Heart right ventricle (tissue), 16 donors: ENCODE measurements at regions not wholly inside any gene's neighbourhood (a gene's known extent, or its start where the extent isn't known, plus 50 kb on each side); places are given as distances from the start of the nearest gene placed in this dataset.

Experiments
- ATAC-seq, 8 donors: fragments of 200-7000 bp; cut with Tn5 transposase; one replicate each; pipeline ENCODE4 v1.9.1; 2020; ENCODE audit warnings: mild to moderate bottlenecking in 8 of 8, moderate library complexity in 8 of 8, moderate number of reproducible peaks in 1 of 8
- DNase-seq, 2 donors: peaks; one replicate each; pipeline ENCODE4 v3.0.0-alpha.2; 2020
- H3K27ac ChIP-seq, 10 donors: fragments of 200-600 bp; sonication (generic) in 2 of 10; one replicate each; pipeline versions ENCODE4 v1.5.0 to v1.8.0; 2020 to 2022; ENCODE audit warnings: mild to moderate bottlenecking in 3 of 10
- H3K27me3 ChIP-seq, 7 donors: fragments of 200-600 bp; one replicate each; pipeline ENCODE4 v1.8.0; 2021 to 2022; ENCODE audit warnings: mild to moderate bottlenecking in 2 of 7
- H3K36me3 ChIP-seq, 9 donors: fragments of 200-600 bp; sonication (generic) in 1 of 9; one replicate each; pipeline versions ENCODE4 v1.5.0 to v1.8.0; 2020 to 2022; ENCODE audit warnings: mild to moderate bottlenecking in 2 of 9
- H3K4me1 ChIP-seq, 9 donors: fragments of 200-600 bp; sonication (generic) in 1 of 9; one replicate each; pipeline versions ENCODE4 v1.5.0 to v1.8.0; 2020 to 2022; ENCODE audit warnings: mild to moderate bottlenecking in 4 of 9
- H3K4me3 ChIP-seq, 10 donors: fragments of 200-600 bp; sonication (generic) in 2 of 10; one replicate each; pipeline versions ENCODE4 v1.5.0 to v1.8.0; 2020 to 2022; ENCODE audit warnings: mild to moderate bottlenecking in 7 of 10, moderate library complexity in 2 of 10
- H3K9me3 ChIP-seq, 11 donors: fragments of 200-600 bp in 10 of 11; sonication (generic) in 2 of 11; one replicate each; pipeline versions ENCODE4 v1.5.0 to v1.8.0; 2013 to 2022; ENCODE audit warnings: mild to moderate bottlenecking in 2 of 11, control low read depth in 1 of 11, moderate library complexity in 1 of 11
- WGBS, 2 donors: extraction: QIAGEN DNeasy Blood & Tissue Kit; methylation state at CpG; one replicate each; pipeline ENCODE4 v1.1.7; 2013; ENCODE audit warnings: inconsistent platforms in 1 of 2; 5-methylcytosine and 5-hydroxymethylcytosine counted together
- intact Hi-C, 10 donors: fragments of 100-400 bp; cut with DNase I; formaldehyde crosslinking; loops; one replicate each; pipeline versions ENCODE4 v1.11.1 to v1.14.2; 2022
- TF ChIP-seq, protein P1 (sequence below), 9 donors: fragments of 200-600 bp; sonication (generic) in 2 of 9; IDR thresholded peaks; one replicate each; pipeline versions ENCODE4 v1.5.0 to v1.8.0; 2021 to 2022; ENCODE audit warnings: antibody characterized with exemption in 9 of 9, mild to moderate bottlenecking in 5 of 9, moderate library complexity in 1 of 9
- donor health status: Arrhythmogenic right ventricular cardiomyopathy.
- donor health status: ischemic (EF 13 %, LVEDD 7.1; RV severe dilation, severe dysfunction).
- donor health status: healthy with polysubstance abuse.
- donor health status: DM: no; HTN: yes; CAD: no.
- donor health status: DM: no; HTN: no; CAD: no.
- donor health status: ischemic (EF 25% LVEDD 6.9; RV normal size, moderate dysfunction).
- donor health status: ischemic (EF 25% LVEDD 5.7; RV mildly dilated, moderate dysfunction).
- donor health status: healthy.
- donor health status: DM: yes; HTN: yes; CAD: no.
- donor health status: Ischemic cardiomyopathy.
- donor health status: ischemic (EF 35%, LVEDD 5.7; RV mildly dilated, moderate dysfunction).
- donor health status: nonischemic (EF 11% LVEDD 7.7; RV severe dilation, severe dysfunction).
- donor health status: DM: yes; HTN: yes; CAD: no.
- donor health status: PGD.
- donor health status: ischemic (EF 29% LVEDD 5.4; RV normal size, mild dysfunction).
- donor health status: nonischemic (EF 23%, LVEDD 6.1; RV moderate dilation, normal function).

DNA sequence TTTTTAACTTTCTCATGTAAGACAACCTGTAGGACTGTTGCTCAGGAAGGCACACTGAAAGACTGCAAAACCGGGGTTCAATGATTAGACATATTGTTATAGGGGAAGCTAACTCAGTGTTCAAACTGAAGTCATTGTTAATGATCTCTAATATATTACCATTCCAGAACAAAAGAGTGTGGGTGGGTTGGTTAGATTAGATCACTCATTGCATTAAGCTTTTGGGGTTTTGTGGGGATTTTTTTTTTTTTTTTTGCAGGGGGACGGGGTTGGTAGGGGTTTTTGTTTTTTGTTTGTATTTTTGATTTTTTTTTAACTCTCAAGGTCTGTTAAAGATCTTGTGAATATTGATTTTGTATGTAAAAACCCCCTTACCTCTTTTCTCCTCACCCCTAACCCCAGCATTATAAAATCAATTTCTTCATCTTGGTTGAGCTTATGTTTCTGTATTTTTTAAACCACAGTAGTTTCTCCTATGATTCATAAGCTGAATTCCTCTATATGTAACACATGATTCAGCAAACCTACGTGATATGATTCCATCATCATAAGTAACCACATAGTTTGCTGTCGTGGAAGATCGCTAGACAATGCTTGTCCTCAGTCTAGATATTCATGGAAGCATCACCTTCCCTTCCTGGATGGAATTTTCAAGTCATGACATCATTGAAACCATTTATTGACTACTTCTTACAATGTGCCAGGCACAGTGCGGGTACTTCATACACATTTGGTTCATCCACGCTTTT, 544.1 kb upstream of the MDFIC2 start:
- intact Hi-C loops: no loop called here
- WGBS, 2 donors: 93 to 96% methylated on average over 7 of the region's 7 CpGs

DNA sequence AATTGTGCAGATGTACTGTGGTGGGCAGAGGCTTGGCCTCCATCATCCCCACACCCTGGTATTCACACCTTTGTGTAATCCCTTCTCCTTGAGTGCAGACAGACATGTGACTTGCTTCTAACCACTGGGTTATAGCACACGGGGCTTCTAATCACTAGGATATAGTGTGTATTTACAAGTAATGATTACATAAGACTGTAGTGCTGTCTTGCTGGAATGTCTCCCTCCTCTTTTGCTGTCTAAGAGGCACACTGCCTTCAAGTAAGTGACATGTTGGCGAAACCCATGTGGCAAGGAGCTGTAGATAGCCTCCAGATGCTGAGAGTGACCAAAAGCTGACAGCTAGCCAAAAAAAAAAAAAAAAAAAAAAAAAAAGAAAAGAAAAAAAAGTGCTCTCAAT, 542.7 kb upstream of the MDFIC2 start:
- Histone ChIP-seq H3K27ac (peak overlapping the region in 1 of 10 donors; percentile 24), H3K9me3 (no peaks in the 10 kb centered on the region), H3K4me1 (peaks cover 0 to 41% (median 27%) of the 10 kb centered on the region in 9 donors), H3K27me3 (no peaks in the 10 kb centered on the region), H3K36me3 (no peaks in the 10 kb centered on the region), H3K4me3 (no peak overlapping the region)
- 87% methylated on average over 2 of the region's 2 CpGs for WGBS, 2 donors
- TF ChIP-seq, protein P1, sequence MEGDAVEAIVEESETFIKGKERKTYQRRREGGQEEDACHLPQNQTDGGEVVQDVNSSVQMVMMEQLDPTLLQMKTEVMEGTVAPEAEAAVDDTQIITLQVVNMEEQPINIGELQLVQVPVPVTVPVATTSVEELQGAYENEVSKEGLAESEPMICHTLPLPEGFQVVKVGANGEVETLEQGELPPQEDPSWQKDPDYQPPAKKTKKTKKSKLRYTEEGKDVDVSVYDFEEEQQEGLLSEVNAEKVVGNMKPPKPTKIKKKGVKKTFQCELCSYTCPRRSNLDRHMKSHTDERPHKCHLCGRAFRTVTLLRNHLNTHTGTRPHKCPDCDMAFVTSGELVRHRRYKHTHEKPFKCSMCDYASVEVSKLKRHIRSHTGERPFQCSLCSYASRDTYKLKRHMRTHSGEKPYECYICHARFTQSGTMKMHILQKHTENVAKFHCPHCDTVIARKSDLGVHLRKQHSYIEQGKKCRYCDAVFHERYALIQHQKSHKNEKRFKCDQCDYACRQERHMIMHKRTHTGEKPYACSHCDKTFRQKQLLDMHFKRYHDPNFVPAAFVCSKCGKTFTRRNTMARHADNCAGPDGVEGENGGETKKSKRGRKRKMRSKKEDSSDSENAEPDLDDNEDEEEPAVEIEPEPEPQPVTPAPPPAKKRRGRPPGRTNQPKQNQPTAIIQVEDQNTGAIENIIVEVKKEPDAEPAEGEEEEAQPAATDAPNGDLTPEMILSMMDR (IDR thresholded peaks at IDR 0.05): no peak
- intact Hi-C loops: no loop called here
- DNase-seq (no peak), ATAC-seq (no peak)

More for the DNA sequence above, 544.1 kb upstream of the MDFIC2 start:
- no peaks in the 10 kb centered on the region for H3K36me3 ChIP-seq
- no peaks in the 10 kb centered on the region for H3K27me3 ChIP-seq
- TF ChIP-seq, protein P1 (IDR thresholded peaks at IDR 0.05): no peak
- H3K27ac ChIP-seq: no peak overlapping the region
- ATAC-seq (no peak), DNase-seq (no peak)
- H3K4me1 ChIP-seq: peaks cover 0 to 35% (median 14%) of the 10 kb centered on the region in 9 donors
- H3K4me3 ChIP-seq: no peak overlapping the region
- no peaks in the 10 kb centered on the region for H3K9me3 ChIP-seq

DNA sequence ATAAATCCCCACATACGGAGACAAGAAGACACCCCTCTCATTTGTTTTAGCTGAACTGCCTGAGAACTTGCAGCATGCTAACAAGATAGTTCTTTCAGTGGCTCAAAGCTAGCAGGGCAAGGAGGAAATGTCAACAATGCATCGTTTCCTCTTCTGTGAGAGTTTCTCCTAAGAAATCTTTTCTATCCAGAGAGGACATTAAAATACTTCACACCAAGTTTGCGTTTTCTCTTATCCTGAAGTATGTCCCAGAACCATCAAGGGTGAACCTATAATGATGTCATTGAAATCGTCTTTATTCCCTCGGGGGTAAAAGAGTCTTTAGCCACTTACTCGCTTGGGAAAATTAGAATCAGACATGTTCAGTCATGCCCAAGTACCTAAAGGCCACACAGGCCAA, 541.7 kb upstream of the MDFIC2 start:
- peaks cover 0 to 50% (median 36%) of the 10 kb centered on the region in 9 donors for H3K4me1 ChIP-seq
- intact Hi-C loops: no loop called here
- WGBS, 2 donors: 45 to 54% methylated on average over 6 of the region's 6 CpGs
- no peak for DNase-seq
- H3K36me3 ChIP-seq: no peaks in the 10 kb centered on the region
- no peaks in the 10 kb centered on the region for H3K27me3 ChIP-seq
- TF ChIP-seq, protein P1 (IDR thresholded peaks at IDR 0.05): no peak
- peak in 1 of 8 donors; percentile 13 for ATAC-seq
- H3K4me3 ChIP-seq: no peak overlapping the region
- H3K27ac ChIP-seq: peak overlapping the region in 4 of 10 donors; percentile 24 to 57 (median 40)
- H3K9me3 ChIP-seq: no peaks in the 10 kb centered on the region

DNA sequence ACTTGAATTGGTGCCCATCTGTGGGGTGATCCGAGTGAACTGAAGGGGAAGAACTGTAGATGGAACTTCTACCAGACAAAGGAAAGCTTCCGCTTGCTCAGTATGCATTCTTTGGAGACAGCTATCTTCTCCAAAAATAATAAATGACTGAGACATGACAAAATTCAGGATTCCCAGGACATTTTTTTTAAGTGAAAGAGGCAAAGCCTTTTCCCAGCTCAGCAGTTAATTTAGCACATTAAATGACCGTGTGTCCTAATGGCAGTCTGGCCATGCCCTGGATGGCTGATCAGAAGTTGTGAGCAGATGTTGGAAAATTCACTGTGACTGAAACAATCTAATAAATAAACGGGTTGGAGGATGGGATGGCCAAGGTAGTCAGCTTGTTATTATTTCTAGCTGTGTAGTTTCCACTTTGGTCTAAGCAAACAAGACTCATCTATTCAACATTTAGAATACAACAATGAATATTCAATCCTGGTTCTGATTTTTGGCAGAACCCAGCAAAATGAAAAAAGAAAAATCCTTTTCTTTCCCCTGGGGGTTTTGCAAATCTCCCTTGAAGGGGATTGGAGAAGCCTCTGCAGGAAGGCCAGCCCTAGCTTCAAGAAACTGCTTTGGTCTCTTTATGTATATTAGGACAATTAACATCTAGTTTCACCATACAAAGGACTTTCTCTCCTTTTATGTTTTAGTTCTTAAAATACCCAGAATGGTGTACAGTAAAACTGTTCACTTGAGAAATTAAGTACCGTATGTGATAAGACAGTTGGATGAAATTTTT, 540.9 kb upstream of the MDFIC2 start:
- Histone ChIP-seq H3K4me1 (peaks cover 0 to 49% (median 36%) of the 10 kb centered on the region in 9 donors), H3K27ac (peak overlapping the region in 6 of 10 donors; percentile 1 to 57 (median 36)), H3K27me3 (no peaks in the 10 kb centered on the region), H3K4me3 (no peak overlapping the region), H3K36me3 (no peaks in the 10 kb centered on the region), H3K9me3 (no peaks in the 10 kb centered on the region)
- TF ChIP-seq, protein P1 (IDR thresholded peaks at IDR 0.05): no peak
- intact Hi-C loops: no loop called here
- WGBS, 2 donors: 75 to 76% methylated on average over 5 of the region's 5 CpGs
- DNase-seq (no peak), ATAC-seq (peak in 4 of 8 donors; percentile 13 to 43 (median 26))
